B cell (primary cell): ENCODE measurements at regions not wholly inside any gene's neighbourhood (a gene's known extent, or its start where the extent isn't known, plus 50 kb on each side); places are given as distances from the start of the nearest gene placed in this dataset.

Experiments
- ATAC-seq: fragments of 200-7000 bp; cut with Tn5 transposase; one replicate; pipeline ENCODE4 v1.10.0; 2021; ENCODE audit warnings: low read depth, mild to moderate bottlenecking, moderate number of reproducible peaks, moderate library complexity
- CTCF ChIA-PET: fragments of 350-600 bp; sonication (Branson Sonifier 250); formaldehyde crosslinking; loops from one replicate; lab custom pipeline; 2021; ENCODE audit warnings: antibody characterized with exemption, inconsistent platforms; lab: Charles Lee
- POLR2A ChIA-PET: fragments of 350-600 bp; sonication (Branson Sonifier 250); formaldehyde crosslinking; loops from one replicate; lab custom pipeline; 2021; ENCODE audit warnings: antibody characterized with exemption; lab: Charles Lee
- DNase-seq: peaks from one replicate; pipeline ENCODE4 v3.0.0; 2013
- H2AFZ ChIP-seq: 2 replicates; pipeline ENCODE4 v1.6.1; 2012; ENCODE audit warnings: mild to moderate bottlenecking, low read depth, low read length; ENCODE audit not compliant: insufficient read depth, poor library complexity, severe bottlenecking
- H3K27ac ChIP-seq, 2 donors: 1 replicate in 1 of 2; 2 replicates in 1 of 2; pipeline ENCODE4 v1.5.1; 2012 to 2013; ENCODE audit warnings: low read length in 2 of 2, mild to moderate bottlenecking in 2 of 2, moderate library complexity in 1 of 2
- H3K27me3 ChIP-seq, 4 experiments: fragments of 200-600 bp in 1 of 4; sonication (generic) in 1 of 4; replicated peaks in 1 of 4; 1 replicate in 2 of 4; 2 replicates in 2 of 4; pipeline versions ENCODE4 v1.6.1 to v1.7.0; 2013 to 2016; ENCODE audit warnings: low read length in 3 of 4, mild to moderate bottlenecking in 2 of 4, mixed read lengths in 1 of 4, moderate library complexity in 1 of 4; ENCODE audit not compliant: insufficient read depth in 4 of 4, control insufficient read depth in 3 of 4; ENCODE audit errors: control extremely low read depth in 1 of 4
- H3K36me3 ChIP-seq, 2 experiments: replicated peaks in 1 of 2; 1 replicate in 1 of 2; 2 replicates in 1 of 2; pipeline versions ENCODE4 v1.6.1 to v1.7.1; 2013; ENCODE audit warnings: low read length in 1 of 2; ENCODE audit not compliant: insufficient read depth in 2 of 2, control insufficient read depth in 1 of 2; ENCODE audit errors: control extremely low read depth in 1 of 2, extremely low read depth in 1 of 2
- H3K4me1 ChIP-seq, 2 donors: fragments of 200-600 bp in 1 of 2; sonication (generic) in 1 of 2; 1 replicate in 1 of 2; 2 replicates in 1 of 2; pipeline versions ENCODE4 v1.5.1 to v1.6.1; 2013 to 2017; ENCODE audit warnings: low read length in 2 of 2; ENCODE audit not compliant: control insufficient read depth in 2 of 2, insufficient read depth in 2 of 2
- H3K4me2 ChIP-seq: replicated peaks from 2 replicates; pipeline ENCODE3; 2012; ENCODE audit warnings: mild to moderate bottlenecking, low read depth, low read length; ENCODE audit not compliant: poor library complexity, severe bottlenecking
- H3K4me3 ChIP-seq, 5 experiments: fragments of 200-600 bp in 1 of 5; sonication (generic) in 1 of 5; 1 replicate in 3 of 5; 2 replicates in 2 of 5; pipeline versions ENCODE4 v1.5.1 to v1.7.0; 2011 to 2016; ENCODE audit warnings: low read length in 4 of 5, mild to moderate bottlenecking in 4 of 5, low read depth in 2 of 5, control low read depth in 1 of 5, moderate library complexity in 1 of 5; ENCODE audit not compliant: insufficient read depth in 1 of 5; ENCODE audit errors: control extremely low read depth in 1 of 5, extremely low read depth in 1 of 5
- H3K79me2 ChIP-seq: fragments of 200-600 bp; sonication (generic); one replicate; pipeline ENCODE4 v1.6.0; 2016; ENCODE audit warnings: low read length; ENCODE audit not compliant: control insufficient read depth, insufficient read depth
- H3K9ac ChIP-seq: fragments of 200-600 bp; sonication (generic); 2 replicates; pipeline ENCODE4 v1.6.1; 2017; ENCODE audit warnings: mild to moderate bottlenecking, low read length, moderate library complexity
- H3K9me3 ChIP-seq, 3 donors: one replicate each; pipeline versions ENCODE4 v1.6.1 to v1.7.1; 2013; ENCODE audit warnings: low read length in 2 of 3; ENCODE audit not compliant: control insufficient read depth in 2 of 3, insufficient read depth in 1 of 3; ENCODE audit errors: control extremely low read depth in 1 of 3
- H4K20me1 ChIP-seq: 2 replicates; pipeline ENCODE4 v1.6.0; 2012; ENCODE audit warnings: mild to moderate bottlenecking, low read length; ENCODE audit not compliant: insufficient read depth, control insufficient read depth, poor library complexity, severe bottlenecking
- H3K27ac Mint-ChIP-seq: one replicate; pipeline ENCODE4 v1.8.0; 2021; ENCODE audit warnings: mixed read lengths
- H3K27me3 Mint-ChIP-seq: one replicate; pipeline ENCODE4 v1.8.0; 2021; ENCODE audit warnings: mixed read lengths
- H3K4me1 Mint-ChIP-seq: one replicate; pipeline ENCODE4 v1.8.0; 2021; ENCODE audit warnings: mixed read lengths
- H3K4me3 Mint-ChIP-seq: one replicate; pipeline ENCODE4 v1.8.0; 2021; ENCODE audit warnings: mixed read lengths
- H3K9me3 Mint-ChIP-seq: one replicate; pipeline ENCODE4 v1.8.0; 2022; ENCODE audit warnings: mixed read lengths; ENCODE audit not compliant: insufficient read depth
- CTCF ChIP-seq: fragments of 200-600 bp; IDR thresholded peaks from one replicate; pipeline ENCODE4 v1.8.0; 2022; ENCODE audit warnings: antibody characterized with exemption, mild to moderate bottlenecking
- EZH2 ChIP-seq: IDR thresholded peaks from 2 replicates; pipeline ENCODE4 v1.6.1; 2012; ENCODE audit warnings: borderline replicate concordance, low read depth, mild to moderate bottlenecking, moderate library complexity, low read length; ENCODE audit not compliant: insufficient read depth, poor library complexity, severe bottlenecking
- WGBS: methylation state at CpG from one replicate; pipeline ENCODE4 v1.1.5; 2013; ENCODE audit warnings: missing lambda C conversion rate; ENCODE audit not compliant: insufficient coverage; 5-methylcytosine and 5-hydroxymethylcytosine counted together
- intact Hi-C: fragments of 100-400 bp; cut with micrococcal nuclease; formaldehyde crosslinking; loops from one replicate; pipeline ENCODE4 v1.10.0; 2022

GRCh38 chr1:42002220-42002619 lies 83.5 kb upstream of the HIVEP3 start:
- WGBS: 70% methylated on average over 3 of the region's 4 CpGs
- no peaks in the 10 kb centered on the region for H3K4me1 ChIP-seq

GRCh38 chr1:42000766-42001165 lies 82.0 kb upstream of the HIVEP3 start:
- intact Hi-C loops: no loop called here
- no peak for DNase-seq
- Histone ChIP-seq H3K27me3 (no peaks in the 10 kb centered on the region), H3K4me1 (no peaks in the 10 kb centered on the region), H3K4me3 (no peak overlapping the region), H3K36me3 (no peaks in the 10 kb centered on the region), H3K27ac (no peak overlapping the region), H3K4me2 (no peak overlapping the region), H2AFZ (no peak overlapping the region), H3K79me2 (no peaks in the 10 kb centered on the region), H4K20me1 (no peaks in the 10 kb centered on the region), H3K9ac (no peak overlapping the region), H3K9me3 (no peaks in the 10 kb centered on the region)
- Mint-ChIP-seq H3K4me3 (no peak overlapping the region), H3K9me3 (no peaks in the 10 kb centered on the region), H3K27me3 (no peaks in the 10 kb centered on the region), H3K27ac (no peak overlapping the region), H3K4me1 (no peaks in the 10 kb centered on the region)
- 80% methylated on average over 2 of the region's 3 CpGs for WGBS
- ChIA-PET CTCF (no interaction called here), POLR2A (no interaction called here)
- ATAC-seq: no peak
- TF ChIP-seq EZH2: no peak
- TF ChIP-seq CTCF: no peak

More at GRCh38 chr1:42002220-42002619, 83.5 kb upstream of the HIVEP3 start:
- H3K9ac ChIP-seq: no peak overlapping the region
- Mint-ChIP-seq H3K27me3 (peaks cover 2% of the 10 kb centered on the region), H3K4me1 (no peaks in the 10 kb centered on the region), H3K27ac (no peak overlapping the region), H3K4me3 (no peak overlapping the region), H3K9me3 (no peaks in the 10 kb centered on the region)
- H3K4me3 ChIP-seq: no peak overlapping the region
- no peak overlapping the region for H2AFZ ChIP-seq
- H3K27me3 ChIP-seq: no peaks in the 10 kb centered on the region
- H3K27ac ChIP-seq: no peak overlapping the region
- no peak overlapping the region for H3K4me2 ChIP-seq
- TF ChIP-seq EZH2: no peak
- no peak for TF ChIP-seq CTCF
- H3K79me2 ChIP-seq: no peaks in the 10 kb centered on the region
- no peak for ATAC-seq
- no peaks in the 10 kb centered on the region for H4K20me1 ChIP-seq
- H3K36me3 ChIP-seq: no peaks in the 10 kb centered on the region
- H3K9me3 ChIP-seq: no peaks in the 10 kb centered on the region
- intact Hi-C loops: no loop called here
- ChIA-PET POLR2A (no interaction called here), CTCF (interaction anchor here (0.7 kb wide), 1 partner anchor 160 kb away, joined by 3 read pairs; no protein-coding TSS in a partner anchor)
- DNase-seq: no peak
